ENCODE measurements at regions not wholly inside any gene's neighbourhood (a gene's known extent, or its start where the extent isn't known, plus 50 kb on each side); places are given as distances from the start of the nearest gene placed in this dataset.

- TF ChIP-seq CTCF (conservative IDR thresholded peaks at IDR 0.05; ENCODE audit: low read depth, low read length) = no peak
- TF ChIP-seq CEBPB (IDR thresholded peaks at IDR 0.05; ENCODE audit: low read depth, low read length) = no peak
- no peak for TF ChIP-seq BHLHE40 (IDR thresholded peaks at IDR 0.05; ENCODE audit: low read depth, low read length)
- no peak for TF ChIP-seq MAZ (IDR thresholded peaks at IDR 0.05; ENCODE audit: borderline replicate concordance, low read depth, low read length)
- no peak overlapping the region for H2AFZ ChIP-seq (replicated peaks; ENCODE audit: low read length, poor library complexity)
- WGBS, 2 experiments (ENCODE audit: extremely low coverage in 2 of 2, insufficient read length in 1 of 2) = no CpG with 5 or more reads among the region's 2 CpGs
- dilution Hi-C loops (cut with HindIII; ENCODE audit: low sequenced_read_pairs, unreplicated experiment) (no loop called here), intact Hi-C loops (cut with micrococcal nuclease) (no loop called here), in situ Hi-C loops (cut with MboI; ENCODE audit: low sequenced_read_pairs) (no loop called here)
- no peak overlapping the region for H2BK15ac ChIP-seq (ENCODE audit: low read depth, low read length)
- no peak overlapping the region for H2AK5ac ChIP-seq (ENCODE audit: low read depth, low read length)
- no peak overlapping the region for H3K4ac ChIP-seq (ENCODE audit: low read depth, low read length)
- no peaks in the 10 kb centered on the region for H4K20me1 ChIP-seq (ENCODE audit: insufficient read depth, low read length)
- H4K91ac ChIP-seq (ENCODE audit: insufficient read depth, low read depth, low read length) = no peak overlapping the region
- H3K4me1 ChIP-seq (ENCODE audit: control insufficient read depth, insufficient read depth, low read length) = no peaks in the 10 kb centered on the region
- no TSS peak for BruUV-seq (replicated peaks)
- POLR2A ChIA-PET (ENCODE audit: unreplicated experiment) = no interaction called here
- H4K8ac ChIP-seq (ENCODE audit: low read depth in 2 of 2, low read length in 2 of 2) = no peak overlapping the region
- ATAC-seq (ENCODE audit: low read depth) (no peak), DNase-seq (no peak)
- no peaks in the 10 kb centered on the region for H3K9me1 ChIP-seq (ENCODE audit: insufficient read depth, low read length)
- H2BK5ac ChIP-seq (ENCODE audit: low read depth, low read length, poor library complexity, severe bottlenecking) = no peak overlapping the region
- no peak overlapping the region for H3K14ac ChIP-seq (replicated peaks; ENCODE audit: low read depth, low read length)
- H3K23ac ChIP-seq (ENCODE audit: low read depth, low read length) = no peak overlapping the region
- H2AK9ac ChIP-seq (replicated peaks; ENCODE audit: low read depth, low read length, poor library complexity) = no peak overlapping the region
- no peak overlapping the region for H4K5ac ChIP-seq (ENCODE audit: low read depth, low read length)
- H2BK20ac ChIP-seq (ENCODE audit: low read depth, low read length) = no peak overlapping the region
- CTCF ChIA-PET = no interaction called here
- no peak overlapping the region for H3K4me3 ChIP-seq (ENCODE audit: insufficient read depth, low read depth, low read length)
- H3K79me1 ChIP-seq (ENCODE audit: low read depth in 1 of 2, low read length in 2 of 2) = no peaks in the 10 kb centered on the region
- H3K27me3 ChIP-seq (ENCODE audit: control insufficient read depth, insufficient read depth, low read length) = no peaks in the 10 kb centered on the region
- H3K36me3 ChIP-seq (ENCODE audit: control insufficient read depth, insufficient read depth, low read length) = no peaks in the 10 kb centered on the region
- no peak overlapping the region for H3K9ac ChIP-seq (ENCODE audit: low read depth, low read length)
- H3K56ac ChIP-seq (ENCODE audit: extremely low read depth, insufficient read depth, low read length) = no peak overlapping the region
- no peak overlapping the region for H2BK120ac ChIP-seq (ENCODE audit: low read depth, low read length)
- H3K27ac ChIP-seq (ENCODE audit: insufficient read depth, low read length) = no peak overlapping the region
- peaks cover 5% of the 10 kb centered on the region; the same call in 1 of the 2 replicates for H3K9me3 ChIP-seq (ENCODE audit: control insufficient read depth, insufficient read depth, low read length)
- no peak overlapping the region for H3K18ac ChIP-seq (ENCODE audit: low read depth, low read length)
- H3K4me2 ChIP-seq (ENCODE audit: low read depth, low read length) = no peak overlapping the region
These were observed 73.0 kb upstream of the CNTNAP4 start for GRCh38 chr16:76204249-76204648.

Measured in IMR-90 (cell line).